H9 (cell line): ENCODE measurements at regions not wholly inside any gene's neighbourhood (a gene's known extent, or its start where the extent isn't known, plus 50 kb on each side); places are given as distances from the start of the nearest gene placed in this dataset.

Experiments used
- DNase-seq: peaks from one replicate; pipeline ENCODE4 v3.0.0-alpha.2; 2017
- H2AFZ ChIP-seq: one replicate; pipeline ENCODE4 v1.6.1; 2013; ENCODE audit warnings: mild to moderate bottlenecking, low read length, control low read depth, moderate library complexity
- H2AK5ac ChIP-seq: 2 replicates; pipeline ENCODE4 v1.6.1; 2013; ENCODE audit warnings: low read length, control low read depth, mixed read lengths; ENCODE audit not compliant: insufficient read length
- H2BK120ac ChIP-seq: one replicate; pipeline ENCODE4 v1.6.1; 2013; ENCODE audit warnings: low read depth, mild to moderate bottlenecking, low read length, control low read depth, inconsistent platforms; ENCODE audit not compliant: poor library complexity, severe bottlenecking
- H2BK12ac ChIP-seq: 2 replicates; pipeline ENCODE4 v1.6.1; 2013; ENCODE audit warnings: low read length, control low read depth, mixed read lengths, low read depth; ENCODE audit not compliant: insufficient read length
- H2BK15ac ChIP-seq: 2 replicates; pipeline ENCODE4 v1.6.1; 2013; ENCODE audit warnings: low read depth, low read length, control low read depth
- H2BK20ac ChIP-seq: one replicate; pipeline ENCODE4 v1.6.1; 2013; ENCODE audit warnings: low read depth, mild to moderate bottlenecking, low read length, control low read depth, inconsistent platforms; ENCODE audit not compliant: poor library complexity, severe bottlenecking
- H2BK5ac ChIP-seq: 2 replicates; pipeline ENCODE4 v1.6.1; 2013; ENCODE audit warnings: low read length, control low read depth, mixed read lengths; ENCODE audit not compliant: insufficient read length
- H3K14ac ChIP-seq: 2 replicates; pipeline ENCODE4 v1.6.1; 2013; ENCODE audit warnings: low read length, control low read depth; ENCODE audit not compliant: insufficient read depth
- H3K18ac ChIP-seq: 2 replicates; pipeline ENCODE4 v1.6.1; 2013; ENCODE audit warnings: low read depth, mild to moderate bottlenecking, mixed read lengths, low read length, control low read depth; ENCODE audit not compliant: insufficient read length
- H3K23ac ChIP-seq: 2 replicates; pipeline ENCODE4 v1.6.1; 2013; ENCODE audit warnings: low read length, control low read depth, mixed read lengths, low read depth; ENCODE audit not compliant: insufficient read length
- H3K23me2 ChIP-seq: 2 replicates; pipeline ENCODE4 v1.6.1; 2013; ENCODE audit warnings: low read depth, mild to moderate bottlenecking, mixed read lengths, low read length, control low read depth; ENCODE audit not compliant: insufficient read length, poor library complexity, severe bottlenecking
- H3K27ac ChIP-seq: 2 replicates; pipeline ENCODE4 v1.5.1; 2013; ENCODE audit warnings: low read length, control low read depth, mixed read lengths, low read depth; ENCODE audit not compliant: insufficient read length
- H3K27me3 ChIP-seq: 2 replicates; pipeline ENCODE4 v1.6.1; 2013; ENCODE audit warnings: low read length, control low read depth, inconsistent platforms; ENCODE audit not compliant: insufficient read depth
- H3K4ac ChIP-seq: 2 replicates; pipeline ENCODE4 v1.6.1; 2013; ENCODE audit warnings: low read depth, mild to moderate bottlenecking, control low read depth, inconsistent platforms, low read length, moderate library complexity
- H3K4me1 ChIP-seq: 2 replicates; pipeline ENCODE4 v1.6.1; 2013; ENCODE audit warnings: low read length, control low read depth, inconsistent platforms; ENCODE audit not compliant: insufficient read depth
- H3K4me2 ChIP-seq: 2 replicates; pipeline ENCODE4 v1.6.1; 2013; ENCODE audit warnings: low read length, control low read depth, mixed read lengths; ENCODE audit not compliant: insufficient read length, insufficient read depth
- H3K56ac ChIP-seq: 2 replicates; pipeline ENCODE4 v1.6.1; 2013; ENCODE audit warnings: low read depth, mild to moderate bottlenecking, mixed read lengths, low read length, control low read depth; ENCODE audit not compliant: insufficient read length
- H3K79me1 ChIP-seq: 2 replicates; pipeline ENCODE4 v1.6.1; 2013; ENCODE audit warnings: low read depth, mild to moderate bottlenecking, moderate library complexity, low read length, control low read depth, inconsistent platforms; ENCODE audit not compliant: insufficient read depth, poor library complexity, severe bottlenecking
- H3K79me2 ChIP-seq: 2 replicates; pipeline ENCODE4 v1.6.1; 2013; ENCODE audit warnings: low read length, control low read depth, inconsistent platforms; ENCODE audit not compliant: insufficient read depth
- H3K9ac ChIP-seq: 2 replicates; pipeline ENCODE4 v1.6.1; 2013; ENCODE audit warnings: low read length, control low read depth, mixed read lengths; ENCODE audit not compliant: insufficient read length; ENCODE audit errors: extremely low read depth
- H3K9me3 ChIP-seq: one replicate; pipeline ENCODE4 v1.6.1; 2013; ENCODE audit warnings: low read depth, low read length, inconsistent platforms; ENCODE audit not compliant: control insufficient read depth
- H3T11ph ChIP-seq: one replicate; pipeline ENCODE4 v1.6.1; 2013; ENCODE audit warnings: mild to moderate bottlenecking, low read length, control low read depth, inconsistent platforms
- H4K20me1 ChIP-seq: one replicate; pipeline ENCODE4 v1.6.1; 2013; ENCODE audit not compliant: control insufficient read depth, insufficient read length, insufficient read depth
- H4K5ac ChIP-seq: 2 replicates; pipeline ENCODE4 v1.6.1; 2013; ENCODE audit warnings: low read depth, mild to moderate bottlenecking, mixed read lengths, low read length, control low read depth; ENCODE audit not compliant: insufficient read length
- H4K8ac ChIP-seq: replicated peaks from 2 replicates; pipeline ENCODE4 v1.6.1; 2013; ENCODE audit warnings: low read length, control low read depth, mixed read lengths, low read depth; ENCODE audit not compliant: insufficient read length
- H4K91ac ChIP-seq: 2 replicates; pipeline ENCODE4 v1.6.1; 2013; ENCODE audit warnings: low read depth, mild to moderate bottlenecking, moderate library complexity, mixed read lengths, low read length, control low read depth; ENCODE audit not compliant: insufficient read length
- H3K27ac Mint-ChIP-seq, 3 experiments: 2 replicates in 2 of 3; 3 replicates in 1 of 3; pipeline ENCODE4 v1.8.0; 2020 to 2021; ENCODE audit warnings: mixed read lengths in 3 of 3, mild to moderate bottlenecking in 1 of 3, moderate library complexity in 1 of 3
- H3K27me3 Mint-ChIP-seq: 2 replicates; pipeline ENCODE4 v1.8.0; 2021; ENCODE audit warnings: low read depth, mild to moderate bottlenecking, moderate library complexity, mixed read lengths
- H3K36me3 Mint-ChIP-seq, 3 experiments: 2 replicates in 2 of 3; 3 replicates in 1 of 3; pipeline ENCODE4 v1.8.0; 2020 to 2021; ENCODE audit warnings: low read depth in 3 of 3, mixed read lengths in 3 of 3; ENCODE audit not compliant: insufficient read depth in 1 of 3
- H3K4me1 Mint-ChIP-seq, 2 experiments: 2 replicates each; pipeline ENCODE4 v1.8.0; 2020; ENCODE audit warnings: mixed read lengths in 2 of 2
- H3K4me3 Mint-ChIP-seq, 2 experiments: 2 replicates in 1 of 2; 3 replicates in 1 of 2; pipeline ENCODE4 v1.8.0; 2020 to 2021; ENCODE audit warnings: mild to moderate bottlenecking in 2 of 2, mixed read lengths in 2 of 2, moderate library complexity in 1 of 2
- H3K9me3 Mint-ChIP-seq, 2 experiments: 2 replicates in 1 of 2; 3 replicates in 1 of 2; pipeline ENCODE4 v1.8.0; 2020; ENCODE audit warnings: mild to moderate bottlenecking in 2 of 2, mixed read lengths in 2 of 2, moderate library complexity in 1 of 2
- CTCF ChIP-seq: fragments of 200-600 bp; sonication (generic); conservative IDR thresholded peaks from 3 replicates; pipeline ENCODE4 v1.8.0; 2021; ENCODE audit warnings: antibody characterized with exemption, mild to moderate bottlenecking
- WGBS: extraction: QIAGEN DNeasy Blood & Tissue Kit; methylation state at CpG from one replicate; pipeline ENCODE4 v1.1.7; 2013; ENCODE audit warnings: missing lambda C conversion rate, low lambda C conversion rate, mixed read lengths; ENCODE audit not compliant: insufficient read length; ENCODE audit errors: extremely low coverage; 5-methylcytosine and 5-hydroxymethylcytosine counted together

DNA sequence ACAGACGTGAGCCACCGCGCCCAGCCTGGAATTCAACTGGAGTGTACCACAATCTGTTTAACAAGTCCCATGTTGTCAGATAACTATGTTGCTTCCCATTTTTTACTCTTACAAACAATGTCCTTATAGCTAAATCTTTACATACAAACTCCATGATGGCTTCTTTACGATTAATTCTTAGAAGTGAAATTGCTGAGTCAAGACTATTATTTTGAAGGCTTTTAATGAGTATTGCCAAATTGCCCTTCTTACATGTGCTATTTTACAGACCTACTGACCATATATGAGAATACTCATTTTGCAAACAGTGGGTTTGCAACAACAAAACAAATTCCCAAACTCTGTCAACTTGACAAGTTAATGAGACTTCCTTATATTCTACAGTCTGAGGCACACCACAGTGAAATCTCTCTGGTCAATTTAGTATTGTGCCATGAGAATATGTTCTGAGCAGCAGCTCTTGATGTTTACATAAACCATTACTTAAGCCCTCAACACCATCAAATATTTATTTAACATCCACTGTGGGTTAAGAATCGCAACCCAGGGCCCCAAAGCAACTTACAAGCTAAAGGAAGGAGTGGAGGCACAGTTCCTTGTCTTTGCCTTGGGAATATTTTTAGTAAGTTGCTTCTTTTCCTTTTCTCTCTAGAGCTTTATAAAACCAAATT, 128.5 kb downstream of the SPRY1 start:
- Histone ChIP-seq H3T11ph (no peak overlapping the region), H3K79me2 (no peaks in the 10 kb centered on the region), H3K9me3 (no peaks in the 10 kb centered on the region), H4K8ac (no peak overlapping the region), H3K27me3 (no peaks in the 10 kb centered on the region), H3K14ac (no peak overlapping the region), H2AFZ (no peak overlapping the region), H3K4ac (no peak overlapping the region), H2BK5ac (no peak overlapping the region), H4K20me1 (no peaks in the 10 kb centered on the region), H4K91ac (no peak overlapping the region), H2BK12ac (no peak overlapping the region), H3K79me1 (no peaks in the 10 kb centered on the region), H3K4me1 (no peaks in the 10 kb centered on the region), H4K5ac (no peak overlapping the region), H3K23me2 (no peaks in the 10 kb centered on the region), H2AK5ac (no peak overlapping the region), H2BK20ac (no peak overlapping the region), H3K9ac (no peak overlapping the region), H3K56ac (no peak overlapping the region), H3K18ac (no peak overlapping the region), H3K27ac (no peak overlapping the region), H2BK120ac (no peak overlapping the region), H2BK15ac (no peak overlapping the region), H3K4me2 (no peak overlapping the region), H3K23ac (no peak overlapping the region)
- Mint-ChIP-seq H3K36me3 (no peaks in the 10 kb centered on the region), H3K4me1 (peaks cover 12 to 20% of the 10 kb centered on the region in 2 experiments), H3K27me3 (no peaks in the 10 kb centered on the region), H3K9me3 (no peaks in the 10 kb centered on the region), H3K27ac (no peak overlapping the region), H3K4me3 (no peak overlapping the region)
- no CpG with 5 or more reads among the region's 5 CpGs for whole genome bisulfite sequencing
- no peak for DNase-seq
- TF ChIP-seq CTCF: no peak
